HG02571 (cell line): ENCODE measurements at regions not wholly inside any gene's neighbourhood (a gene's known extent, or its start where the extent isn't known, plus 50 kb on each side); places are given as distances from the start of the nearest gene placed in this dataset.
"Not testable (repeated sequence)": the region's sequence is repeated elsewhere in the genome, so short reads cannot be mapped to it uniquely, and the experiment has no call there.

Experiments used
- ATAC-seq: cut with Tn5 transposase; IDR thresholded peaks from one replicate; pipeline ENCODE4 v1.9.1; 2021; ENCODE audit warnings: mild to moderate bottlenecking, moderate library complexity; ENCODE audit not compliant: unreplicated experiment

GRCh38 chr14:86943391-86944365, 1049.3 kb downstream of the GALC start:
- ATAC-seq, result no peak

- ATAC-seq, result no peak
Measured at GRCh38 chr14:86942936-86943335, 1050.0 kb downstream of the GALC start.

GRCh38 chr14:86940106-86940505, 1052.9 kb downstream of the GALC start:
- no peak for ATAC-seq

GRCh38 chr14:86938320-86938719, 1054.7 kb downstream of the GALC start:
- no peak for ATAC-seq

- ATAC-seq, result no peak
Measured at GRCh38 chr14:86936556-86936955, 1056.4 kb downstream of the GALC start.

GRCh38 chr14:86935241-86935885, 1057.6 kb downstream of the GALC start:
- ATAC-seq, result no peak

- ATAC-seq, result no peak
Measured at GRCh38 chr14:86933958-86934595, 1058.9 kb downstream of the GALC start.

- no peak for ATAC-seq
Measured at GRCh38 chr14:86933460-86933859, 1059.5 kb downstream of the GALC start.

GRCh38 chr14:86915406-86915805, 1077.6 kb downstream of the GALC start:
- no peak for ATAC-seq

- no peak for ATAC-seq
Measured at GRCh38 chr14:86912709-86913108, 1080.3 kb downstream of the GALC start.

- no peak for ATAC-seq
Measured at GRCh38 chr14:86911486-86911885, 1081.5 kb downstream of the GALC start.

GRCh38 chr14:86905386-86905926, 1087.5 kb downstream of the GALC start:
- not testable (repeated sequence) for ATAC-seq

- no peak for ATAC-seq
Measured at GRCh38 chr14:86902176-86902950, 1090.6 kb downstream of the GALC start.

- ATAC-seq, result no peak
Measured at GRCh38 chr14:86897704-86898513, 1095.1 kb downstream of the GALC start.

GRCh38 chr14:86897224-86897623, 1095.8 kb downstream of the GALC start:
- no peak for ATAC-seq

GRCh38 chr14:86896701-86897100, 1096.3 kb downstream of the GALC start:
- ATAC-seq, result no peak

- no peak for ATAC-seq
Measured at GRCh38 chr14:86892152-86892956, 1100.6 kb downstream of the GALC start.

GRCh38 chr14:86885280-86885679, 1107.7 kb downstream of the GALC start:
- no peak for ATAC-seq

GRCh38 chr14:86884498-86884897, 1108.5 kb downstream of the GALC start:
- no peak for ATAC-seq
